Liver (tissue), 3 donors: ENCODE measurements at regions not wholly inside any gene's neighbourhood (a gene's known extent, or its start where the extent isn't known, plus 50 kb on each side); places are given as distances from the start of the nearest gene placed in this dataset.

Source experiments
- EGR1 ChIP-seq, 2 donors: IDR thresholded peaks; 2 replicates each; pipeline ENCODE4 v1.6.1; 2016 to 2018; ENCODE audit warnings: antibody characterized with exemption in 2 of 2, low read depth in 2 of 2
- JUND ChIP-seq, 2 donors: IDR thresholded peaks; 2 replicates each; pipeline ENCODE4 v1.6.1; 2016; ENCODE audit warnings: antibody characterized with exemption in 2 of 2
- TF ChIP-seq, protein P1 (sequence below): fragments of 150-350 bp; IDR thresholded peaks from 2 replicates; pipeline ENCODE4 v1.5.1; 2017; ENCODE audit warnings: improper control_type of control experiment, low read depth, low read length; ENCODE audit not compliant: missing input control
- TF ChIP-seq, protein P2 (sequence below): IDR thresholded peaks from 2 replicates; pipeline ENCODE4 v1.6.1; 2016; ENCODE audit warnings: antibody characterized with exemption, mild to moderate bottlenecking
- donor health status: healthy.
- donor health status: healthy.

DNA sequence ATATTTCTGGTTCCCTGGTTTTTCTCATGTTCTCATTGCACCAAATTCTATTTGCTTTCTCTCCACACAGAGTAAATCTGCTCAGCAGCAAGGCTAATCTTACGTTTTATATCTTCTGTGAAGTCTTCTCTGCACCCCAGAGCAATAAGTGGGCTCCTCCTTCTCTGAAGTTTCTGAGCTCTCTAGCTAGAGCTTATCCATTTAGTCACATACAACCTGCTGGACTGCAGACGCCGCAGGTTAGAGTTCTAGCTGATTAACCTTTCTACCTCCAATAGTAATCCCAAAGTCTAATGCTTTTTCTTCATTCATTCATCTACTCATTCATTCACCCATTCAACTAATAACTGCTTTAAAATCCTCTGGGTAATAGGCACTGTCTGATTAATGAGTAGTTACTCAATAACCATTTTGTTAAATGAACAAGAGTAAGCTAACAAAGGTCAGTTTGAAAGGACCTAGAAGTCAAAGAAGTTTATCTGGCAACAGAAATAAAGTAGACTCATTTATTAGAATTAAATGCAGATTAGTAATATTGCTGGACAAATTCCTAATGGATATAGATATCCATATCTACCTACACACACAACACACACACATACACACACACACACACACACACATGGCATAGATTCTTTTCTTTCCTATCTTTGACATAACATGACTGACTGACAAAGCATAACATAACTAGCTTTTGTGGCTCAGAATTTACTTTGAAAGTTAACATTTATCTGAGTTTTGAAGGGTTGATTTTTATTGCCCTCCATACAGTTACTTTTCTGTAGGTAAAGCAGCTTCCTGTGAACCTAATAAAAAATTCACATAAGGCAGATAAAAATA is 984.6 kb upstream of the SEMA6A start:
- no peak for TF ChIP-seq EGR1 (IDR thresholded peaks at IDR 0.05; ENCODE audit: low read depth in 2 of 2)
- TF ChIP-seq, protein P1, sequence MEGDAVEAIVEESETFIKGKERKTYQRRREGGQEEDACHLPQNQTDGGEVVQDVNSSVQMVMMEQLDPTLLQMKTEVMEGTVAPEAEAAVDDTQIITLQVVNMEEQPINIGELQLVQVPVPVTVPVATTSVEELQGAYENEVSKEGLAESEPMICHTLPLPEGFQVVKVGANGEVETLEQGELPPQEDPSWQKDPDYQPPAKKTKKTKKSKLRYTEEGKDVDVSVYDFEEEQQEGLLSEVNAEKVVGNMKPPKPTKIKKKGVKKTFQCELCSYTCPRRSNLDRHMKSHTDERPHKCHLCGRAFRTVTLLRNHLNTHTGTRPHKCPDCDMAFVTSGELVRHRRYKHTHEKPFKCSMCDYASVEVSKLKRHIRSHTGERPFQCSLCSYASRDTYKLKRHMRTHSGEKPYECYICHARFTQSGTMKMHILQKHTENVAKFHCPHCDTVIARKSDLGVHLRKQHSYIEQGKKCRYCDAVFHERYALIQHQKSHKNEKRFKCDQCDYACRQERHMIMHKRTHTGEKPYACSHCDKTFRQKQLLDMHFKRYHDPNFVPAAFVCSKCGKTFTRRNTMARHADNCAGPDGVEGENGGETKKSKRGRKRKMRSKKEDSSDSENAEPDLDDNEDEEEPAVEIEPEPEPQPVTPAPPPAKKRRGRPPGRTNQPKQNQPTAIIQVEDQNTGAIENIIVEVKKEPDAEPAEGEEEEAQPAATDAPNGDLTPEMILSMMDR = no peak
- TF ChIP-seq, protein P2, sequence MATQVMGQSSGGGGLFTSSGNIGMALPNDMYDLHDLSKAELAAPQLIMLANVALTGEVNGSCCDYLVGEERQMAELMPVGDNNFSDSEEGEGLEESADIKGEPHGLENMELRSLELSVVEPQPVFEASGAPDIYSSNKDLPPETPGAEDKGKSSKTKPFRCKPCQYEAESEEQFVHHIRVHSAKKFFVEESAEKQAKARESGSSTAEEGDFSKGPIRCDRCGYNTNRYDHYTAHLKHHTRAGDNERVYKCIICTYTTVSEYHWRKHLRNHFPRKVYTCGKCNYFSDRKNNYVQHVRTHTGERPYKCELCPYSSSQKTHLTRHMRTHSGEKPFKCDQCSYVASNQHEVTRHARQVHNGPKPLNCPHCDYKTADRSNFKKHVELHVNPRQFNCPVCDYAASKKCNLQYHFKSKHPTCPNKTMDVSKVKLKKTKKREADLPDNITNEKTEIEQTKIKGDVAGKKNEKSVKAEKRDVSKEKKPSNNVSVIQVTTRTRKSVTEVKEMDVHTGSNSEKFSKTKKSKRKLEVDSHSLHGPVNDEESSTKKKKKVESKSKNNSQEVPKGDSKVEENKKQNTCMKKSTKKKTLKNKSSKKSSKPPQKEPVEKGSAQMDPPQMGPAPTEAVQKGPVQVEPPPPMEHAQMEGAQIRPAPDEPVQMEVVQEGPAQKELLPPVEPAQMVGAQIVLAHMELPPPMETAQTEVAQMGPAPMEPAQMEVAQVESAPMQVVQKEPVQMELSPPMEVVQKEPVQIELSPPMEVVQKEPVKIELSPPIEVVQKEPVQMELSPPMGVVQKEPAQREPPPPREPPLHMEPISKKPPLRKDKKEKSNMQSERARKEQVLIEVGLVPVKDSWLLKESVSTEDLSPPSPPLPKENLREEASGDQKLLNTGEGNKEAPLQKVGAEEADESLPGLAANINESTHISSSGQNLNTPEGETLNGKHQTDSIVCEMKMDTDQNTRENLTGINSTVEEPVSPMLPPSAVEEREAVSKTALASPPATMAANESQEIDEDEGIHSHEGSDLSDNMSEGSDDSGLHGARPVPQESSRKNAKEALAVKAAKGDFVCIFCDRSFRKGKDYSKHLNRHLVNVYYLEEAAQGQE = no peak
- no peak for TF ChIP-seq JUND (IDR thresholded peaks at IDR 0.05)
